HCT116 (cell line): ENCODE measurements at regions not wholly inside any gene's neighbourhood (a gene's known extent, or its start where the extent isn't known, plus 50 kb on each side); places are given as distances from the start of the nearest gene placed in this dataset.

Source experiments
- POLR2A ChIP-seq: IDR thresholded peaks from 2 replicates; pipeline ENCODE4 v1.7.0; 2011; ENCODE audit warnings: borderline replicate concordance; ENCODE audit not compliant: insufficient read depth, insufficient read length; ENCODE audit errors: extremely low read depth
- ZNF274 ChIP-seq: fragments of 200-500 bp; sonication (Bioruptor generic); IDR thresholded peaks from 2 replicates; pipeline ENCODE4 v1.6.1; 2014; ENCODE audit warnings: mild to moderate bottlenecking, low read depth, low read length, inconsistent platforms
- TF ChIP-seq, protein P1 (sequence below): IDR thresholded peaks from 2 replicates; pipeline ENCODE4 v1.6.1; 2012; ENCODE audit warnings: low read depth
- TF ChIP-seq, protein P2 (sequence below), 3 experiments: fragments of 200-600 bp in 1 of 3; sonication (generic) in 1 of 3; IDR thresholded peaks in 2 of 3; conservative IDR thresholded peaks in 1 of 3; 2 replicates each; pipeline ENCODE4 v1.5.1; 2012 to 2017; ENCODE audit warnings: low read depth in 2 of 3, low read length in 2 of 3, antibody characterized with exemption in 1 of 3, borderline replicate concordance in 1 of 3, control low read depth in 1 of 3, mild to moderate bottlenecking in 1 of 3, mixed read lengths in 1 of 3, mixed run types in 1 of 3, moderate library complexity in 1 of 3; ENCODE audit not compliant: insufficient read depth in 1 of 3

DNA sequence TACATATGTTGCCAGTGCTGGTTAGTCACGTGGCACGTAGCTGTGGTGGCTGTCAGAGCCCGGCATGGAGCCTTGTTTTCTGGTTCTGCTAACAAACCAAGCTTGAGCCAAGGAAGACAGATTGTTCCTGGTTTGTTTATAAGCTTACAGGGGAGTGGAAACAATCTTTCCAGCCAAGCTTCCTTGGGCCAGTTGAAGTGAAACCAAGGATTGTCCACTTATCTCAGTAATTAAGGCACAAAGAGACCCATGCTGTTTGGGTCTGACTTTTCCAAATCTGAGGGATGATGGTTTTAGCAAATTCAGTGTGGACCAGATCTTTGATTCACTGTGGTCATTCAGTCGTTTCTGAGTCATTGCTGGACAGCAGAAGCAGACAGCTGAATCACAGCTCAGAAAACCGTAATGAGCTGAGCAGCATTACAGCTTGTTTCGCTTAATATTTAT is 297.3 kb upstream of the COBL start:
- TF ChIP-seq POLR2A (no peak), ZNF274 (no peak)
- TF ChIP-seq, protein P1, sequence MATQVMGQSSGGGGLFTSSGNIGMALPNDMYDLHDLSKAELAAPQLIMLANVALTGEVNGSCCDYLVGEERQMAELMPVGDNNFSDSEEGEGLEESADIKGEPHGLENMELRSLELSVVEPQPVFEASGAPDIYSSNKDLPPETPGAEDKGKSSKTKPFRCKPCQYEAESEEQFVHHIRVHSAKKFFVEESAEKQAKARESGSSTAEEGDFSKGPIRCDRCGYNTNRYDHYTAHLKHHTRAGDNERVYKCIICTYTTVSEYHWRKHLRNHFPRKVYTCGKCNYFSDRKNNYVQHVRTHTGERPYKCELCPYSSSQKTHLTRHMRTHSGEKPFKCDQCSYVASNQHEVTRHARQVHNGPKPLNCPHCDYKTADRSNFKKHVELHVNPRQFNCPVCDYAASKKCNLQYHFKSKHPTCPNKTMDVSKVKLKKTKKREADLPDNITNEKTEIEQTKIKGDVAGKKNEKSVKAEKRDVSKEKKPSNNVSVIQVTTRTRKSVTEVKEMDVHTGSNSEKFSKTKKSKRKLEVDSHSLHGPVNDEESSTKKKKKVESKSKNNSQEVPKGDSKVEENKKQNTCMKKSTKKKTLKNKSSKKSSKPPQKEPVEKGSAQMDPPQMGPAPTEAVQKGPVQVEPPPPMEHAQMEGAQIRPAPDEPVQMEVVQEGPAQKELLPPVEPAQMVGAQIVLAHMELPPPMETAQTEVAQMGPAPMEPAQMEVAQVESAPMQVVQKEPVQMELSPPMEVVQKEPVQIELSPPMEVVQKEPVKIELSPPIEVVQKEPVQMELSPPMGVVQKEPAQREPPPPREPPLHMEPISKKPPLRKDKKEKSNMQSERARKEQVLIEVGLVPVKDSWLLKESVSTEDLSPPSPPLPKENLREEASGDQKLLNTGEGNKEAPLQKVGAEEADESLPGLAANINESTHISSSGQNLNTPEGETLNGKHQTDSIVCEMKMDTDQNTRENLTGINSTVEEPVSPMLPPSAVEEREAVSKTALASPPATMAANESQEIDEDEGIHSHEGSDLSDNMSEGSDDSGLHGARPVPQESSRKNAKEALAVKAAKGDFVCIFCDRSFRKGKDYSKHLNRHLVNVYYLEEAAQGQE: no peak
- TF ChIP-seq, protein P2, sequence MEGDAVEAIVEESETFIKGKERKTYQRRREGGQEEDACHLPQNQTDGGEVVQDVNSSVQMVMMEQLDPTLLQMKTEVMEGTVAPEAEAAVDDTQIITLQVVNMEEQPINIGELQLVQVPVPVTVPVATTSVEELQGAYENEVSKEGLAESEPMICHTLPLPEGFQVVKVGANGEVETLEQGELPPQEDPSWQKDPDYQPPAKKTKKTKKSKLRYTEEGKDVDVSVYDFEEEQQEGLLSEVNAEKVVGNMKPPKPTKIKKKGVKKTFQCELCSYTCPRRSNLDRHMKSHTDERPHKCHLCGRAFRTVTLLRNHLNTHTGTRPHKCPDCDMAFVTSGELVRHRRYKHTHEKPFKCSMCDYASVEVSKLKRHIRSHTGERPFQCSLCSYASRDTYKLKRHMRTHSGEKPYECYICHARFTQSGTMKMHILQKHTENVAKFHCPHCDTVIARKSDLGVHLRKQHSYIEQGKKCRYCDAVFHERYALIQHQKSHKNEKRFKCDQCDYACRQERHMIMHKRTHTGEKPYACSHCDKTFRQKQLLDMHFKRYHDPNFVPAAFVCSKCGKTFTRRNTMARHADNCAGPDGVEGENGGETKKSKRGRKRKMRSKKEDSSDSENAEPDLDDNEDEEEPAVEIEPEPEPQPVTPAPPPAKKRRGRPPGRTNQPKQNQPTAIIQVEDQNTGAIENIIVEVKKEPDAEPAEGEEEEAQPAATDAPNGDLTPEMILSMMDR (IDR thresholded peaks at IDR 0.05 in 2 of 3, conservative IDR thresholded peaks at IDR 0.05 in 1 of 3; ENCODE audit: borderline replicate concordance in 1 of 3, insufficient read depth in 1 of 3, low read depth in 2 of 3, low read length in 2 of 3): no peak
